Hepatocyte (in vitro differentiated cells): ENCODE measurements at regions not wholly inside any gene's neighbourhood (a gene's known extent, or its start where the extent isn't known, plus 50 kb on each side); places are given as distances from the start of the nearest gene placed in this dataset.

ENCODE experiments used
- EZH2 ChIP-seq: fragments of 200-600 bp; sonication (generic); IDR thresholded peaks from 2 replicates; pipeline ENCODE4 v1.6.1; 2016; ENCODE audit warnings: antibody characterized with exemption, mild to moderate bottlenecking, borderline replicate concordance
- TF ChIP-seq, protein P1 (sequence below): fragments of 200-600 bp; sonication (generic); IDR thresholded peaks from 2 replicates; pipeline ENCODE4 v1.5.1; 2016; ENCODE audit warnings: antibody characterized with exemption, mild to moderate bottlenecking; ENCODE audit not compliant: poor library complexity

- TF ChIP-seq, protein P1, sequence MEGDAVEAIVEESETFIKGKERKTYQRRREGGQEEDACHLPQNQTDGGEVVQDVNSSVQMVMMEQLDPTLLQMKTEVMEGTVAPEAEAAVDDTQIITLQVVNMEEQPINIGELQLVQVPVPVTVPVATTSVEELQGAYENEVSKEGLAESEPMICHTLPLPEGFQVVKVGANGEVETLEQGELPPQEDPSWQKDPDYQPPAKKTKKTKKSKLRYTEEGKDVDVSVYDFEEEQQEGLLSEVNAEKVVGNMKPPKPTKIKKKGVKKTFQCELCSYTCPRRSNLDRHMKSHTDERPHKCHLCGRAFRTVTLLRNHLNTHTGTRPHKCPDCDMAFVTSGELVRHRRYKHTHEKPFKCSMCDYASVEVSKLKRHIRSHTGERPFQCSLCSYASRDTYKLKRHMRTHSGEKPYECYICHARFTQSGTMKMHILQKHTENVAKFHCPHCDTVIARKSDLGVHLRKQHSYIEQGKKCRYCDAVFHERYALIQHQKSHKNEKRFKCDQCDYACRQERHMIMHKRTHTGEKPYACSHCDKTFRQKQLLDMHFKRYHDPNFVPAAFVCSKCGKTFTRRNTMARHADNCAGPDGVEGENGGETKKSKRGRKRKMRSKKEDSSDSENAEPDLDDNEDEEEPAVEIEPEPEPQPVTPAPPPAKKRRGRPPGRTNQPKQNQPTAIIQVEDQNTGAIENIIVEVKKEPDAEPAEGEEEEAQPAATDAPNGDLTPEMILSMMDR = no peak
- TF ChIP-seq EZH2 = no peak
These were observed 314.5 kb downstream of the SEC14L1 start for GRCh38 chr17:77455111-77455890.
